CD4-positive, alpha-beta T cell treated with Interleukin-10 for 1 hour (primary cell): ENCODE measurements at regions not wholly inside any gene's neighbourhood (a gene's known extent, or its start where the extent isn't known, plus 50 kb on each side); places are given as distances from the start of the nearest gene placed in this dataset.
"Not testable (repeated sequence)": the region's sequence is repeated elsewhere in the genome, so short reads cannot be mapped to it uniquely, and the experiment has no call there.

Experiments
- DNase-seq: peaks from one replicate; pipeline ENCODE4 v3.0.0-alpha.2; 2020

DNA sequence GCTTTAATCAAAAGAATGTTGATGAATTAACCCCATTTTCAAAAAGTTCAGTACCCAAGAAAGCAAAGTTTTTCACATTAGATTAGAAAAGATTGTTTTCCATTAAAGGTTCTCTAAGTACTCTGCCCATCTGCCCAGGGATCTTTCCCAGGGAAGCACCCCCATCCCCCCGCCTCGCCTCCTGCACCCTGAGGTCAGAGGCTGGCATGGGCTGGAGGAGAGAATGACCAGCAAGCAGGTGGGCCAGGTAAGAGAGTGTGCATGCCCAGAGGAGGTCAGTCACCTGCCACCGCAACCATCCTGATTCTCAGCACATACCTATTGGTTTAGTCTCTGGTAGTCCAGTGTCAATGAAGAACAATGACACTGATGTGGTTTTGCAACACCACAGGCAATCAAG is 279.4 kb upstream of the ZNF507 start:
- DNase-seq: no peak

DNA sequence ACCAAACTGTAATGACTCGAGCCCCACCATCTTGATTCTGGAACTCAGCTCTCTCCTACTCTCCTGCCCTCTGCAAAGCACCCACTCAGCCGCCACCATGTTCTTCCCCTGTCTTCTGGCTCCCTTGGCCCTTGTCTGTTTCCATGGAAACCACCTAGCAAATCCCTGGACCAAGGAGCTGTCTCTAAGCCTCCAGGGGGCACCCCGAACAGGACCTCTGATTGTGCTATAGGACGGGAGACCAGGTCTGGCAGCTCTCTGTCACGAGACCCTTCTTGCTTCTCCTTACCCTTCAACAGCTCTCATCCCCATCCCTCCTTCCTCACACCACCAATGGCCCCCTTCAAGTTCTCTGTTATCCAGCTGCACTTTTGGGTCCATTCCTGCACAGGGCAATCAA is 277.7 kb upstream of the ZNF507 start:
- no peak for DNase-seq

DNA sequence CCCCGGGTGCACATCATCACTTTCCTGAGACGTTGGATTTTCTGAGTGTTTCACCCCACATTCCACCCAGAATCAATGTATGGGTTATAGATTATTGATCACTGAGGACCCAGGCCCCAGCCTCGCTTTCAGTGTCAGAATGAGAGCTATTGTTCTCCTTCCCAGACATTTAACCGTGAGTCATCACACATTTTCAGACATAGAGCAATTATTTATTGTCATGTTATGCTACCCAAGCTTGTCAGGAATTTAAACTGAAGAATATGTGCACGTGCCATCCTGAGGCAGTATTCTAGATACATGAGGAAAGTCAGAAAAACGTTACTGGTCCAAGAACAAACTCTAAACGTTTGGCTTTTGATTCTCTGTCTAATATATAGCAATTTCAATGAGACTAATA is 276.6 kb upstream of the ZNF507 start:
- no peak for DNase-seq

DNA sequence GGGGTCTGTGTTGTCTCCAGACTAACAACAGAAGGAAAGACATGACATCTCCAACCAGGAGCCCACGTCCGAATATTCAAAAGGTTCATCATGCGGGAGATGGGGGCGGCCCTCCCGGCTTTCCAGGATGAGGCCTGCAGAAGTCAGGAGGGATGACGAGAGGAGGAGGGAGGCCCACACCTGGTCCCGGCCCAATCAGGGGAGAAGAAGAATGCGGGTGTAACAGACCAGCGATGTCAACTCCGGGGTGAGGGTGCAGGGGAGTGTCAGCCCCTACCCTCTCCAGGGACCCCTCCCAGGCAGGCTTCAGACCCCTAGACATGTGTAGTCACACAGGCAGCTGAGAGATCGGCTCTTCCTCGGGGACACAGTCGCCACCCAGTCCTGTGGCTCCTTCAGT is 275.3 kb upstream of the ZNF507 start:
- DNase-seq: no peak

DNA sequence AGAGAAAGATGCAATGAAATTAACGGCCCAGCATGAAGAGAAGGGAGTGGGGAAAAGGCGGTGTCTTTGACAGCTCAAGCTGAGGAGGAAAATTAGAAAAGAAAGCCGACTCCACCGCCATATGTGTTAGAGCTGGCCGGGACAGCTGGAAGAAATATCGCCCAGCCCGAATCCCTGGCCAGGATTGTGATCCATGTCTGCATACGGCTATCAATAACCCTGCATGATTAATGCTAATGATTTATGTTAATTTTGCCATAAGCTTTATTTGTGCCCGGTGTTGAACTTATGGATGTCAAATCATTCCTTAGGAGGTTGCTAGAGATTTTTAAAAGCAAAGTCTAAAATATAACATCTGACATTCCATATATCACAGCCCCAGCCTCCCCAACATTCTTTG is 263.4 kb upstream of the ZNF507 start:
- no peak for DNase-seq

DNA sequence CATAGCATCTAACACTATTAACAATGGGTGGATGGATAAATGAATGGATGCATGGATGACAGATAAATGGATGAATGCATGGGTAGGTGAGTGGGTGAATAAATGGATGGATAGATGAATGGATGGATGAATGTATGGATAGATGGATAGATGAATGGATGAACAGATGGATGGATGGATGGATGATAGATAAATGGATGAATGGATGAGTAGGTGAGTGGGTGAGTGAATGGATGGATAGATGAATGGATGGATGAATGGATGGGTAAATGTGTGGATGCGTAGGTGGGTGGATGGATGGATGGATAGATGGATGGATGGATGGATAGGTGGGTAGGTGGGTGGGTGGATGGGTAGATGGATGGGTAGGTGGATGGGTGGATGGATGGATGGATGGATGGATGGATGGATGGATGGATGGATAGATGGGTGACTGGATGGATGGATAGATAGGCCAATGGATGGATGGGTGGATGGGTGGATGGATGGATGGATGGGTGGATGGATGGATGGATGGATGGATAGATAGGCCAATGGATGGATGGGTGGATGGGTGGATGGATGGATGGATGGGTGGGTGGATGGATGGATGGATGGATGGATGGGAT is 260.6 kb upstream of the ZNF507 start:
- not testable (repeated sequence) for DNase-seq

DNA sequence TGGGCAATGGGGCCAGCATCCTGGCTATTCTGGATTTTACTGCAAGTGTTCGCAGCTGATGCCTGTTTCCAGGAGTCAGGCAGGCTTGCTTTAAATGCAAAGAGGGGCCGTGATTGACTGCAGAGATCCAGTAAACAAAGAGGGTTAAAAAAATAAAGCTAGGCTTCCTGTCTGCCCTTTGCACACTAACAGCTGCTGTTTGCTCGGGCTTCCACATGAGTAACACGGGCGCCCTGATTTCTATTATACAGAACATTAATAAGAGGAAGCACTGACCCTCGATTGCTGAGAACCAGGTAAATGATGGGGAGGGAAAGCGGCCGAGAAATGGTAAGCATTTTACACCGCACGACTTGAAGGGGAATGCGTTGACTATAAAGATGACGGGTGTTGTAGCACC is 254.2 kb upstream of the ZNF507 start:
- no peak for DNase-seq

DNA sequence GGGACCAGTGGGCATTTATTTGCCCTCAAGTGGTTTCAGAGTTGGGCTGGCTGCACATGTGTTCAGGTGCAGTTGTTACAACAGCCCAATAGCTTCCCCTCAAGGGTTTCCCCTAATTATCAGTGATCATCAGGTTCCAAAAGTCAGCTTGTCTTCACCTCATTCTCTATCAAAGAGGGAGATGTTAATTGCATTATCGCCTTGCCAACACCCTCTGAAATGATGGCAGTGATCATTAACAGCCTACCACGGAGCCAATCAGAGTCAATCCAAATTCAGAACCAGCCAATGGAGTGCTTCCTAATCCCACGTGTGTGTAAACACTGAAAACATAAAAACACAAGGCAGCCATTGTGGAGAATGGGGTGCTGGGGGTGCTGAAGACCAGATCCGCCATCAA is 248.4 kb upstream of the ZNF507 start:
- no peak for DNase-seq

DNA sequence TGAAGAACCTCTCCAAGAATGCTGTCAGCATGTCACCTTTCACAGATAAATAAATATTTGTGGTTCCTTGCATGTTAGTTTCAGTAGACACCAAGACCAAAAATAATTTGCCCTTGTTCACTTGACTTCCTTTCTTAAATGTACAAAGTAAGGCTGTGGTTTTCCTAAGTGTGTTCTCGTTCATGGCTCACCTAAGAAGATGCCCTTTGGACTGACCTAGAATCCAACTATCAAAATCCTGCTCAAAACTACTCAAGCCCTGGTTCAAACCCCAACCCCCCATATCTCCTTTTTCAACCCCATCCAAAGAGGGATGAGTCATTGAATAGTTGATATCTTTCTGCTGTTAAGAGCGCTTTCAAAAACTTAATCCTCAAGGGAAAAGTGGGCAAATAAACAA is 247.8 kb upstream of the ZNF507 start:
- DNase-seq: no peak

DNA sequence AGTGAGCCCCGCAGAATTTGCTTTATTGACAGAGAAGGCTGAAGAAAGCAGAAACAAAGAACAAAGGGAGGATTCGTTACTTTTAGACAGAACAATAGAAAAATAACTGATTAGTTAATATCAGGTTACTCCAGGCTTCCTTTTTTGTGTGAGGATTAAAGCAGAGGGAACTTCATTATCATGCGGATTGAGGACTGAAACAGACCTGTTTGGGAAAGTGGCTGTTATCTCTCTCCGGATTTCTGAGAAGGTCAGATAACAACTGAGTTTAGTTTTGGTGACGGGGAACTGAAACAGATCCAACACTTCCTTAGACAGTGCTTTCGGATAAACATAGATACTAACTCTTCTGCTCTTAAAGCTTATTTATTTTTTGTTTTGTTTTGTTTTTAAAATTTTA is 246.4 kb upstream of the ZNF507 start:
- DNase-seq: no peak

DNA sequence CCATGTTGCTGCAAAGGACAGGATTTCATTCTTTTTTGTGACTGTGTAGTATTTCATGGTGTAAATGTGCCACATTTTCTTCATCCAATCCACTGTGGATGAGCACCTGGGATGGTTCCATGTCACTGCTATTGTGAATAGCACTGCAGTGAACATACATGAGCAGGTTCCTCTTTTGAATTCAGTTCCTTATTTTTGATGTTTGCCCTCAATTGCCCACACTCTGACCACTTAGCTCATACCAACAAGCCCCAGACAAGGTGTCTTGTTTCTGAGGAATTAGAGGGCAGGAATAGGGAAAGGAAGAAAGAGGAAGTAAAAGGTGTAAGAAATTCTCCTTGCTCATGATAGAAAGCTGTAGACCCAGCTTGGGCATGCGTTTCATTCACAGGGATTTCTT is 244.2 kb upstream of the ZNF507 start:
- no peak for DNase-seq

DNA sequence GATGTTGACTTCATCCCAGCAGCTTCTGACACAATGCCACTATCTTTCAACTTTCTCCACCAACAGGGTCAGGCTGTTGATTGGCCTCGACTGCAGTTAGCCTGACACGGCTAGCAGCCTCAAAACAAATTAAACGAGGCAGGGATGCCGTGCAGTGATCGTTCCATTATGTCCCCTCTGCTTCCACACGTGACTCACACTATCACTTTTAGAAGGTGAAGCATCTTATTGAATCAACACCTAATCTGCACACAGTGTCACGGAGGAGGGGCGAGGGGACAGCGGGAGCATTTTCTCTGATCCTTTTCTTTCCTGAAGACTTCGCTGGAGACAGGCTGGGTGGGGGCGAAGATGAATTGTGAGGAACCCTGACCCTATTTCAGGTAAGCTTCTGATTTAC is 241.9 kb upstream of the ZNF507 start:
- DNase-seq: no peak

DNA sequence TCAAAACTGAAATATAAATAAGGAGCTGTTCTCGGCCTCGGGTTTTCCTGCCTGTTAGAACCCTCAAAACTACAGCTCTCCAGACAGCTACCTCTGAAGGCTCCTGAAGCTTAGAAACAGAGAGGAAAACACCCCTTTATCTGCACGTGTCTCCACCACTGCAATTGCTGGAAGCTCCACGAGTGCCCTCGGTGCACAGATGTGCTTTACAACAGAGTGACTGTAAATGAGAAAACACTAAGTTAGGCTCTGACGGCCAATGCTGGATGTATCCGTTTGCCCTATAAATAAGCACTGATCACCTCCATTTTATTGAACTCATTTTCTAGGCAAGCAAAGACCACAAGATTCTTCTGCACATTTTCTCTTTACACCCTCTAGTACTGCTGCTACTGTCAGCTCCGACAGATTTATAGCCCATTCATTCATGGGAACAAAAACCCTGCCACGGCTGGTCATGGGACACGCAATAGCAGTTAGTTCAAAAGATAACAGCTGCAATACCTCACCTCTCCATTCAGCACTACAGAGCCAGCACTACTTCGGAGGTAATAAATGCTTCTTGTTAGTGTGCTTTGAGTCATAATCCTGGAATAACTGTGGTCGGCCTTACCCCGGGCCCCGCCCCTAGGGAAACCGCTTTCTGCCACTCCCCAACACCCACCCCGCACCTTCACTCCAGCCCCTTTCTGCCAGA is 241.1 kb upstream of the ZNF507 start:
- DNase-seq: no peak

DNA sequence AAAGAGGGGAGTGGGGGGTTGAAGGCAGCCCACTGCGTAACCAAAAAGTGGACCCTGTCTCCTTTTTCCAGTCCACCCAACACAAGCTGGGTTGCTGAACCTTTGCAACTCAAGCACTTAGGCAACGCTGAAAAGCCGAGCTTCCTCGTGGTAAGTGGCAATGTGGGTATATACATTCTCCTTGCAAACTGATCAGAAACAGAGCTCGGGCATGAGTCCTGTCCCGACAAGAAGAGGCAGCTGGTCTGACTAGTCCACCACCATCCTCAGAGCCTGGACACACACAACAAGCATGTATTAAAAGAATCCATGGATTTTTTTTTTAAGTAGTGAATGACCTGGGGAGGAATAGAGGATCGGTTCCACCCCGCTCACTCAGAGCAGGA is 240.6 kb upstream of the ZNF507 start:
- no peak for DNase-seq

DNA sequence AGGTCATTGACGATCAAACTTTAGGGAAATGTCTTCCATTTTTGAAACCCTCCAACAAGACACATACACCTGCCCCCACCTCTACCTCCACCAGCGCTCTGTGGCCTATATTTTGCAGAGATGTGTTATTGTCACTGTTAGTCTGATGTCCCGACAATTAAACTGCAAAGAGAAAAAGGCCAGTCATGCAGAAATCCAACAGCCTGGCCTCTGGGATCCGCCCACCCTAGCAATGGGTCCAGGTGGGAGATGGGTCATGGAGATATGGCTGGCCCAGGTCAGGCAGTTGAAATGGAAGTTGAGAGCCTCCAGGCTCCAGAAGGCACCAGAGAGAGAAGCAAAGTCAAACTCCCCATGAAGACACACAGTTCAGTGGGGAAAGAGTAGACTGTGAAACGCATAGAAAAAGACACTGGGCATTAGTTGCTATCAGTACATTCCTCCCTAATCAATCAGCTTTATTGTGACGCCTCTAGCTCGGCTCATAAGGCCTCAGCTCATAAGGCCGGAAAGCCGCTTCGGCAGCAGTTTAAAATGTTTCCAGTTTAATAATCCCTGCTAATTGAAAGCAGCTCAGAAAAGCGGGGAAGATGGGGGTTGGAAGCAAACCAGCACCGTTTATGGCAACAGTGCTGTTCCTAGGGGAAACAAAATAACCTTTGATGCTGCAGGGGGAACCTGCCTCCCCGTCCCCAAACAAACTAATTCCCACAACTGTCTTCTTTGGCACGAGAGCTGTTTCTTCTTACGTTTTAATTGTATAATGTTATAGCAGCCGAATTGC is 239.7 kb upstream of the ZNF507 start:
- no peak for DNase-seq

DNA sequence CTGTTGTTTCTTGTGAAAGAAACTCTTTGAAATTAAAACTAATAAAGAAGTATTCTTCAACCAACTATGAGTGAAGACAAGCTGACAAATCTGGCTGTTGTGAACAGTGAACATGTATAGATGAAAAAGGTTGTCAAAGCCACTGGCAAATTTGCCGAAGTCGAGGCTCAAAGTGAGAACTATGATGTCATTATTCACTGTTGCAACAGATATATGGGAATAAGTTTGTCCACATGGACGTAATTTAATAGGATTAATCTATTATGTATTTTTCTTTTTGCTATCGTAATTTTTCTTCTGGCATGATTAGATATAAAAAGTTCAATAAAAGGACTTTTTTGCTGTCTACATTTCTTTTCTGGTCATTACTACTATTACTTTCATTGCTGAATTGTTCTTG is 223.2 kb upstream of the ZNF507 start:
- no peak for DNase-seq

DNA sequence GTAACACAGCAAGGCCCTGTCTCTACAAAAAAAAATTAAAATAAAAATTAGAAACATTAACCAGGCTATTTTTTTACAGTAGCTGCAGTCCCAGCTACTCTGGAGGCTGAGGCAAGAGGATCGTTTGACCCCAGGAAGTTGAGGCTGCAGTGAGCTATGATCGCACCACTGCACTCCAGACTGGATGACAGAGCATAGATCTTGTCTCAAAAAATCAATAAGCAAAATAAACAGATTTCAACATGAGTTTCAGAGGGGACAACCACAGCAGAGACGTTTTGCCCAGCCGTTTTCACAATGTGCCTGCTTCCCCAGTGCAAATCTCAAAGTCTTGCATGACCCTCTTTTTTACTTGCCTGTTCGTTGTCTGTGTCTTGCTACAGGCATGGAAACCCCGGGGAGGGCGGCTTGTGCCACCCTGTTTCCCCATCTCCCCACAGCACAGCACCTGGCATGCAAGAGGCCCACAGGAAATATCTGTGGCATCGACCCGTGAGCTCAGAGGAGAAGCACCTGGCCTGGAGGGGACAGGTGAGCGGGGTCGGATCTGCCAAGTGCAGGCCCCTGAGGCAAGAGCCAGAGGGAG is 222.0 kb upstream of the ZNF507 start:
- no peak for DNase-seq

DNA sequence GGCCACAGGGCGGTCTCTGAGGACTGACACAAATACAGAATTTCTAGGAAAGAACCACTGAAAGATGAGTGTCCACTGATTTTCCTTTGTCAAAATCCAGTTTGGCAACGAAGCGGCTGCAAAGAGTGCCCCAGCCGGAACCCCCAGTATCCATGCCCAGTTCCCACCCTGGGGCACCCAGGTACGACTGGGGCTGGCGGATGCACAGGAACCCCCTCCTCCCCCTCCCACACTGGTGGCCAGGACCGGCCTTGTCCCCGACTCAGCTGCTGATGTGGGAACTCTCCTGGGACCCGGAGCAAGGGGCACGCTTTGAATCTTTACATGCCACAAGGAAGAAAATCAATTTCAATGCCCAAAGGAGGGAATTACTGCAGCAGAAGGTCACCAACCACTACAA is 220.8 kb upstream of the ZNF507 start:
- DNase-seq: no peak

DNA sequence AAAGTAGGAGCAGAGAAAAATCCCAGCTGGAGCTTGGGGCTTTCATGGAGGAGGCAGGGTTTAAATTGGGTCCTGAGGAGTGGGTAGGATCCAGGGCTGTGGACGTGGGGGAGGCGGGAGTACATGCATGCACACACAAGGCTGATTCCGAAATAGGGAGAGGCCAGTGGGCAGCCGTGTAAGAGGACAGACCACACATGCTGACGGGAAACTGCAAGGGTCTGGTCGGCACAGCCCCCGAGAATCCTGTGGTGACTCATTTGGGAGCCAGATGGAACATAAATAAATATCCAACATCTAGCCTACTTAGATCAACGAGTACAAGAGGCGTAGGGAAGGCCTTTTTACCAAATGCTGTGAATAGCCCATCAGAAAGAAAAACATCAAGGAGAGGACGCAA is 216.3 kb upstream of the ZNF507 start:
- DNase-seq: no peak

DNA sequence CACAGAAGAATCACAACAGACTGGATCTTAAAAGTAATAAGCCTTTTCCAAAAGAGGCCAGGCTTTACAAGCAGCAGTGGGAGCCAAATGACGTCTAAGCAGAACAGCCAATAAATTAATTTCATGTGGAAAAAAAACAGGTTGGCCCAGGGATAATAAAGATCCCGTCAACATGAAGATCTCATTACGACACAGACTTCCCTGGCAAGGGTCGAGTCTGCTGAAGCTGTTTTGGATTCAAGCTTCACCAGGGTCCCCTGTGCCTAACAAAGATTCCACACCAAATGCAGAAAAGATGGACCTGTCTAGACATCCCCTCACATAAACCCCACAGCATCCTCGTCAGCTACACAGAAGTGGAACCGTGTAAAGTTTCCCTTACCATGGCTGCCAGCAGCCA is 215.1 kb upstream of the ZNF507 start:
- DNase-seq: no peak

DNA sequence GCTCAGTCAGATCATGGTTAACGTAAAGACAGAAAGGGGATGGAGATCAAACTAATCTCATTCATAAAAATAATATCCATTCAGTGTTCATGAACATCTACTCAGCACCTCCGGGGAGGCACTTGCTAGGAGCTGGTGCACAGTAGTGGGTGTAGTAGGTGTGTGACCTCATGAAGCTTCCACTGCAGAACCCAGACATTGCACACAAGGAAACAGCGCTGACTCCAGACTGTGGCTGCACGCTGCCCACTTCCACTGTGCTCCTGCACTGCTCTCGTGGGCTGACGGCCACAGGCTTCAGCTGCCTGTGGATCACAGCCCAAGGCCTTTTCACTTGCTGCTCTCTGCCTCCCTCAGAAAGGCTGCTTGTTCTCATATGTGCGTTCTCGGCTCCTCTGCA is 214.4 kb upstream of the ZNF507 start:
- no peak for DNase-seq

DNA sequence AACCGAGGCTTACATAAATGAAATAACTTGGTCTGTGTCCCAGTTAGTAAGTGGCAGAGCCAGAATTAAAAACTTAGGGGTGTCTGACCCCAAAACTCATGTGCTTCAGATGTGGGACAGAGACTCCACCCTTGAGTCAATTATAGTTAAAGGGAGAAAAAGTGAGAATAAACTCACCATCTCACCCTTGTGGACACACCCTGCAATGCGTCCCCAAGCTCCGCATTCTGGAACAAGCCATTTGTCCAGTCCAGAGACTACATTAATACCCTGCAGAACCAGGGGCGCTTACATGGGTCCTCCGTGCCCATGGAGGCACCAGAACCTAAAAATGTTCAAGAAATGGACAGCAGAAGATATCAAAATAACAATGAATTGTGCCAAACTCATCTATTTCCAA is 207.0 kb upstream of the ZNF507 start:
- no peak for DNase-seq

DNA sequence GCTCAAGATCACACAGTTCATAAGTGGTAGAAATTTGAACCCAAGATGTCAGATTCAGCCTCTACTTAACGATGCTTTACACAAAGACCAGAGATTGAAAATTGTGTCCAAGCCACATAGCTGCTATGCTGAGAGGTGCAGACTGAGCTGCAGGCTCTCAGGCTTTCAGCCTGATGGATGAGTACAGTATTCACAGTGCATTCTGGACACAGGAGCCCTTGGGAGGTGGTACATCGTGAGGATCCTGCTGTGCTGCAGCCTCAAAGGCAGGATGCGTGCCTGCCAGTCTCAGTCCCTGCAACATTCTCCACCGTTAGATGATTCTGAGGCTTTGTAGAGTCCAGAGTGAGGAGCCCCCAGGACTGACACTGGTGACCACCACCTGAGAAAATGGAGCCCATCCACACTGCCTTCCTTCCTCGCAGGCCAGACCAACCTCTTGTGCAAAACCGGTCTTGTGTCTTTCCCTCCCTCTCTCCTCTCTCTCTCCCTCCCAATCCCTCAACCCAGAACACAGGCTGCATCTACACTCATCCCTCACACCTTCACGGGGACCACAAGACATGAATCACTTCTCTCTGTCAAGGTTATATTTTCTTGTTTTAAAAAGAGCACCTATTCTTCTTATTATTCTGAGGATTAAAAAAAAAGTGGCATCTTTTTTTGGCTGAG is 203.4 kb upstream of the ZNF507 start:
- no peak for DNase-seq

DNA sequence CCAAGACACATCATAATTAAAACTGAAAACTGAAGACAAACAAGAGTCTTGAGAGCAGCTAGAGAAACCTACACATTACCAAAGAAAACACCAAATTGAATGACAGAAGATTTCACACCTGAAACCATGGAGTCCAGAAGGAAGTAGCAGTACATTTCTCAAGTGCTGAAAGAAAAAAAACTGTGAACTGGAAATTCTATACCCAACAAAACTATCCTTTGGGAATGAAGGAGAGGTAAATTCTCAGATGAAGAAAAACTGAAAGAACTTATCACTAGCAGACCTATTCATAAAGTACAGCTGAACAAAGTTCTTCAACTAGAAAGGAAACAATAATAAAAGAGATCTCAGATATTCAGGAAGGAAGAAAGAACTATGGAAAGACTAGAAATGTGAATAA is 198.7 kb upstream of the ZNF507 start:
- DNase-seq: no peak
